H1 (cell line): ENCODE measurements at regions not wholly inside any gene's neighbourhood (a gene's known extent, or its start where the extent isn't known, plus 50 kb on each side); places are given as distances from the start of the nearest gene placed in this dataset.

Experiments
- ASH2L ChIP-seq: fragments of 200-600, 300-600 bp; sonication (generic); IDR thresholded peaks from one replicate; pipeline ENCODE4 v1.7.1; 2017; ENCODE audit warnings: low read length
- CHD2 ChIP-seq: IDR thresholded peaks from 2 replicates; pipeline ENCODE4 v1.6.1; 2012; ENCODE audit warnings: low read length, improper control_type of control experiment
- HDAC2 ChIP-seq, 2 experiments: fragments of 300-600 bp in 1 of 2; sonication (generic) in 1 of 2; IDR thresholded peaks; 2 replicates each; pipeline ENCODE4 v1.6.1; 2011 to 2012; ENCODE audit warnings: low read depth in 2 of 2, low read length in 2 of 2, mild to moderate bottlenecking in 2 of 2, moderate library complexity in 2 of 2, borderline replicate concordance in 1 of 2, inconsistent platforms in 1 of 2
- RNF2 ChIP-seq: fragments of 200-900, 300-1000 bp; sonication (generic); IDR thresholded peaks from 2 replicates; pipeline ENCODE4 v1.7.1; 2016; ENCODE audit warnings: borderline replicate concordance, low read depth, mild to moderate bottlenecking, antibody characterized with exemption, low read length; ENCODE audit not compliant: poor library complexity, severe bottlenecking; ENCODE audit errors: missing control alignments
- SRF ChIP-seq: IDR thresholded peaks from 2 replicates; pipeline ENCODE4 v1.6.1; 2011; ENCODE audit warnings: mild to moderate bottlenecking, low read depth, low read length, moderate library complexity

DNA sequence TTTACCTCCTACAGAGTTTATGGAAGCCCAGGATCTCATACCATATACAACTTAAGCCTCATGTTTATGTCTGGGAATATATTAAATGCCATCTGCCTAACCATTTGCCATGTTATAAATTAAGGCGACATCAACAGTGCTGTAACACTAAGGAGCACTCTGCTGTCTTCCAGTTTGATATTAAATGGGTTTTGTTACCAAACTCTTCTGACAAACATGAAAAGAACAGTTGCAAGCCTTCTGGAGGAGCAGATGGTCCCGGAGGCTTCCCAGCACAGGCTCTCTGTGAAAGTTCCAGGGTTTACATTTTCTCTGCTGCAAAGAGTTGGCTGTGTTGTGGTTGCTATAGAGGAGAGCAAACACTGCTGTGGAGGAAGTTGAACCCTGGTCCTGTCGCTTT is 545.3 kb upstream of the SALL1 start (continued):
- TF ChIP-seq RNF2 (no peak), SRF (no peak), HDAC2 (IDR thresholded peaks at IDR 0.05; ENCODE audit: borderline replicate concordance in 1 of 2, low read depth in 2 of 2, low read length in 2 of 2) (no peak), ASH2L (no peak), CHD2 (no peak)
